GM12878 (cell line): ENCODE measurements at regions not wholly inside any gene's neighbourhood (a gene's known extent, or its start where the extent isn't known, plus 50 kb on each side); places are given as distances from the start of the nearest gene placed in this dataset.
A peak's percentile ranks its signal among the peaks of the same experiment; 100 is the strongest.

ENCODE experiments used
- ASH2L ChIP-seq: fragments of 300-600, 200-600 bp; sonication (generic); IDR thresholded peaks from 2 replicates; pipeline ENCODE4 v1.6.1; 2017; ENCODE audit warnings: low read depth, mild to moderate bottlenecking, borderline replicate concordance
- ATF3 ChIP-seq: IDR thresholded peaks from 2 replicates; pipeline ENCODE4 v1.6.1; 2011; ENCODE audit warnings: low read depth, mild to moderate bottlenecking, low read length, moderate library complexity, borderline replicate concordance; ENCODE audit errors: extremely low read depth
- BCL3 ChIP-seq: IDR thresholded peaks from 2 replicates; pipeline ENCODE4 v1.6.1; 2011; ENCODE audit warnings: borderline replicate concordance, low read depth, mild to moderate bottlenecking, moderate library complexity, low read length; ENCODE audit not compliant: insufficient read depth, poor library complexity, severe bottlenecking
- BRCA1 ChIP-seq: IDR thresholded peaks from 2 replicates; pipeline ENCODE4 v1.6.1; 2011; ENCODE audit warnings: low read depth, low read length, improper control_type of control experiment
- CHD4 ChIP-seq: fragments of 200-600 bp; sonication (generic); IDR thresholded peaks from 2 replicates; pipeline ENCODE4 v1.6.1; 2016; ENCODE audit warnings: mild to moderate bottlenecking
- CREB1 ChIP-seq: IDR thresholded peaks from 2 replicates; pipeline ENCODE4 v1.6.1; 2012; ENCODE audit warnings: low read depth, mild to moderate bottlenecking, inconsistent platforms
- DPF2 ChIP-seq: fragments of 450-650 bp; IDR thresholded peaks from 2 replicates; pipeline ENCODE4 v1.6.1; 2017; ENCODE audit warnings: mild to moderate bottlenecking
- E2F8 ChIP-seq: fragments of 450-650 bp; IDR thresholded peaks from 2 replicates; pipeline ENCODE4 v1.6.1; 2018; ENCODE audit warnings: mild to moderate bottlenecking, low read depth, moderate library complexity; ENCODE audit not compliant: partially characterized antibody
- IKZF1 ChIP-seq: fragments of 450-650 bp; conservative IDR thresholded peaks from 2 replicates; pipeline ENCODE4 v1.6.1; 2017; ENCODE audit warnings: antibody characterized with exemption, mild to moderate bottlenecking
- IRF5 ChIP-seq: fragments of 450-650 bp; IDR thresholded peaks from 2 replicates; pipeline ENCODE4 v1.6.1; 2017; ENCODE audit warnings: borderline replicate concordance
- JUNB ChIP-seq: IDR thresholded peaks from 2 replicates; pipeline ENCODE4 v1.6.1; 2016; ENCODE audit warnings: antibody characterized with exemption, mild to moderate bottlenecking
- JUND ChIP-seq: IDR thresholded peaks from 2 replicates; pipeline ENCODE4 v1.6.1; 2012; ENCODE audit warnings: low read depth, mild to moderate bottlenecking, low read length, improper control_type of control experiment, moderate library complexity
- MAX ChIP-seq: IDR thresholded peaks from 2 replicates; pipeline ENCODE4 v1.6.1; 2012; ENCODE audit warnings: low read depth, low read length, improper control_type of control experiment
- MYC ChIP-seq: IDR thresholded peaks from 2 replicates; pipeline ENCODE4 v1.6.1; 2011; ENCODE audit warnings: mild to moderate bottlenecking, low read length, moderate library complexity, inconsistent platforms; ENCODE audit not compliant: insufficient read depth, insufficient replicate concordance, insufficient read length, severe bottlenecking
- NKRF ChIP-seq: fragments of 450-650 bp; conservative IDR thresholded peaks from 2 replicates; pipeline ENCODE4 v1.6.1; 2017; ENCODE audit warnings: mild to moderate bottlenecking, moderate library complexity
- NR2C1 ChIP-seq: fragments of 450-650 bp; IDR thresholded peaks from 2 replicates; pipeline ENCODE4 v1.6.1; 2017; ENCODE audit warnings: antibody characterized with exemption, mild to moderate bottlenecking, moderate library complexity
- PML ChIP-seq: IDR thresholded peaks from 2 replicates; pipeline ENCODE4 v1.6.1; 2012; ENCODE audit warnings: low read length, inconsistent platforms
- RUNX3 ChIP-seq: IDR thresholded peaks from 2 replicates; pipeline ENCODE4 v1.6.1; 2012; ENCODE audit warnings: low read length, inconsistent platforms
- SPI1 ChIP-seq: IDR thresholded peaks from 2 replicates; pipeline ENCODE4 v1.6.1; 2011; ENCODE audit warnings: low read depth, mild to moderate bottlenecking, low read length, moderate library complexity, borderline replicate concordance; ENCODE audit not compliant: insufficient read depth
- SUZ12 ChIP-seq: fragments of 200-600 bp; sonication (generic); IDR thresholded peaks from one replicate; pipeline ENCODE4 v1.6.1; 2018; ENCODE audit warnings: antibody characterized with exemption, mild to moderate bottlenecking; ENCODE audit not compliant: unreplicated experiment
- TCF12 ChIP-seq: IDR thresholded peaks from 2 replicates; pipeline ENCODE4 v1.6.1; 2011; ENCODE audit warnings: low read depth, mild to moderate bottlenecking, low read length

- TF ChIP-seq IRF5, result no peak
- peak; percentile 29; the same call in 1 of the 2 replicates for TF ChIP-seq IKZF1
- no peak; the same call in 1 of the 2 replicates for TF ChIP-seq PML
- no peak for TF ChIP-seq DPF2
- no peak for TF ChIP-seq ASH2L
- TF ChIP-seq NR2C1, result no peak
- TF ChIP-seq RUNX3, result peak; percentile 80
- no peak for TF ChIP-seq MYC
- TF ChIP-seq NKRF, result no peak
- TF ChIP-seq MAX, result no peak
- TF ChIP-seq ATF3, result no peak
- peak; percentile 62 for TF ChIP-seq CREB1
- TF ChIP-seq BRCA1, result no peak
- TF ChIP-seq SUZ12, result no peak
- peak; percentile 92 for TF ChIP-seq JUNB
- TF ChIP-seq E2F8, result no peak
- TF ChIP-seq CHD4, result no peak
- TF ChIP-seq JUND, result no peak
- TF ChIP-seq SPI1, result no peak
- 0 out of 2 replicates have a peak, but pooled peaks have one; percentile 19 for TF ChIP-seq TCF12
- TF ChIP-seq BCL3, result no peak
Observed at GRCh38 chr2:57450170-57450569, 596.4 kb upstream of the VRK2 start (continued).
